Activated T-helper 2 cell treated with anti-CD3 and anti-CD28 coated beads, Interferon-gamma antibody, Interleukin-2, Interleukin-4, amounts not matched to agents 10 μg/mL and 5 μg/mL and 100 μg/mL, durations not matched to agents 14 hours and 24 hours and 36 hours (primary cell): ENCODE measurements at regions not wholly inside any gene's neighbourhood (a gene's known extent, or its start where the extent isn't known, plus 50 kb on each side); places are given as distances from the start of the nearest gene placed in this dataset.

Source experiments
- DNase-seq: peaks from one replicate; pipeline ENCODE4 v3.0.0; 2021; ENCODE audit warnings: low spot score
- H3K27ac Mint-ChIP-seq: one replicate; pipeline ENCODE4 v1.8.0; 2021; ENCODE audit warnings: mixed read lengths
- H3K27me3 Mint-ChIP-seq: one replicate; pipeline ENCODE4 v1.8.0; 2021; ENCODE audit warnings: low read depth, mixed read lengths
- H3K36me3 Mint-ChIP-seq: one replicate; pipeline ENCODE4 v1.8.0; 2021; ENCODE audit warnings: low read depth, mixed read lengths
- H3K4me1 Mint-ChIP-seq: one replicate; pipeline ENCODE4 v1.8.0; 2021; ENCODE audit warnings: low read depth, mixed read lengths
- H3K4me3 Mint-ChIP-seq: one replicate; pipeline ENCODE4 v1.8.0; 2021; ENCODE audit warnings: low read depth, mild to moderate bottlenecking, moderate library complexity, mixed read lengths
- H3K9me3 Mint-ChIP-seq: one replicate; pipeline ENCODE4 v1.8.0; 2021; ENCODE audit warnings: mixed read lengths
- intact Hi-C: fragments of 100-400 bp; cut with micrococcal nuclease; formaldehyde crosslinking; loops from one replicate; pipeline ENCODE4 v1.15.1; 2023

GRCh38 chrX:134747006-134747405 lies 50.0 kb downstream of the PABIR2 start:
- Mint-ChIP-seq H3K27ac (no peak overlapping the region), H3K27me3 (peaks cover 15% of the 10 kb centered on the region)
- intact Hi-C loops = no loop called here

DNA sequence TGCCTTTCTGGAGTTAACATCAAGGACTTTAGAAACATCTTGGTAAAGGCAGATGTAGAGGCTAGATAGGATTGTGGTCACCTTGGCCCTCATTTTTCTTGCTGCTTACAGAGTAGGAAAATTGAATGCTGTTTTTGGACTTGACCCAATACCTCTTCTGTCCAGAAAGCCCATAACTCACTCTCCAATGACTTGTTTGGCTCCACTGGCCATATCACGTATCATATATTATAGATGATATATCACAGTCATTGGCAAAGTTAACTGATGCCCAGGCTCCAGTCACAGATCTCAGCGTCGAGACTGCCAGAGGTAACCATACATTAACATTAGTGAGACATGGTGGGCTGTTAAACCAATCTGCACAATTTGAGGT lies 50.6 kb downstream of the PABIR2 start:
- peaks cover 10% of the 10 kb centered on the region for H3K27me3 Mint-ChIP-seq
- DNase-seq = no peak
- no peak overlapping the region for H3K27ac Mint-ChIP-seq
- intact Hi-C loops = no loop called here
- no peak overlapping the region for H3K4me3 Mint-ChIP-seq
- H3K36me3 Mint-ChIP-seq = no peaks in the 10 kb centered on the region
- H3K9me3 Mint-ChIP-seq = no peaks in the 10 kb centered on the region
- H3K4me1 Mint-ChIP-seq = no peaks in the 10 kb centered on the region

More at GRCh38 chrX:134747006-134747405, 50.0 kb downstream of the PABIR2 start:
- Mint-ChIP-seq H3K4me1 (no peaks in the 10 kb centered on the region), H3K9me3 (no peaks in the 10 kb centered on the region), H3K4me3 (no peak overlapping the region), H3K36me3 (no peaks in the 10 kb centered on the region)
- DNase-seq = no peak

DNA sequence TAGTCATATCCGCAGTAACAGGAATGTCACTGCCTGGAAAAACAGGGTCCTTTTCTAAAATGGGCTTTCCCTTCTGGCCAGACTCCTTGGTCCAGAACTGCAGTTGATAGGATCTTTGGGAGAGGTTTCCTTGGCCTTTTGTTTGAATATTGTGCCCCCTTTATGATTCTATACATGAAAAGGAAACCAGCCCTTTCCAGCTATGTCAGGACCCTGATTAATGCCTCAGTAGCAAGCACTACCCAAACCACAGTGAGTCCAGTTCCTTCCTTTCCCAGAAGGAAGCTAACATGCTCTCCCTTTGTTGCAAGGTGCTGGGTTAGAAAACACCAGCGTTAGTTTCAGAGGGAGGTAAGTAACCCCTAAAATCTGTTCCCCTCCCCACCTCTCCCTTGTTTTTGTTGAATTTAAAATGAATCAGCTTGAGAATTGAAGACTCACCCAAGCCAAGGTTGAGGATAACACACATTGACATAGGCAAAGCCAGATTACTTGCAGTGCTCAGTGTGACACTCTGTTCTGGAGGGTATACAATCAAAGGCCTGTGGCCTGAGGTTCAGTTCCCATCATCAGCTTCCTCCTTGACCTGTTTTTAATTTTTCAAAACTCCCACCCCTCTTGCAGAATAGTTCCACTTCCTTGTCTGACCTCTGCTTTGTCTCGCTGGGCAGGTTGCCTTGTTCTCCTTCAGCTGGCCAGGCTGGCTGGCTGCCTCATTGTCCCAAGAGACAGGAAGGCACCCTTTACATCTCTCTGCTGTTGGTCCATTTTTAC lies 51.2 kb downstream of the PABIR2 start:
- H3K36me3 Mint-ChIP-seq = no peaks in the 10 kb centered on the region
- peaks cover 8% of the 10 kb centered on the region for H3K27me3 Mint-ChIP-seq
- DNase-seq = no peak
- H3K4me1 Mint-ChIP-seq = no peaks in the 10 kb centered on the region
- intact Hi-C loops = no loop called here
- H3K27ac Mint-ChIP-seq = no peak overlapping the region
- H3K9me3 Mint-ChIP-seq = no peaks in the 10 kb centered on the region
- H3K4me3 Mint-ChIP-seq = no peak overlapping the region

- Mint-ChIP-seq H3K36me3 (no peaks in the 10 kb centered on the region), H3K4me3 (no peak overlapping the region), H3K27me3 (peaks cover under 1% of the 10 kb centered on the region), H3K9me3 (no peaks in the 10 kb centered on the region), H3K27ac (no peak overlapping the region), H3K4me1 (no peaks in the 10 kb centered on the region)
- intact Hi-C loops = no loop called here
- DNase-seq = no peak
Observed at GRCh38 chrX:134743091-134743490, 53.9 kb downstream of the PABIR2 start.

DNA sequence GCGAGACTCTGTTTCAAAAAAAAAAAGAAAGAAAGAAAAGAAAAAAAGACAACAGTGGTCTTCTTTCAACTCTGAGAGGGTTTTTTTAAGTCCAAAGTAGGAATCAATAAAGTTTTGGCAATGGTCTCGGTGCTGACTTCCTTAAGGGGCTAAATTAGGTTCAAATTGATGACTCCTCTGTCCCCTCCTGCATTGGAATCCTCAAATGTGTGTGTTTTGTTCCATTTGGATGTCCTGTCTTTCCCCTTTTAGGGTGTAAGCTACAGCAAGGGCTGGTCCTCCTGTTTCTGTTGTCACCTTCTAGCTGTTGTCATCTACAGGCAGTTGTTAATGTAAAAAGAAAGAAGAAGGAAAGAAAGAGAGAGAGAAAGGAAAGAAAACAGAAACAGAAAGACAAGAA lies 54.4 kb downstream of the PABIR2 start:
- intact Hi-C loops = no loop called here
- H3K27me3 Mint-ChIP-seq = peaks cover 5% of the 10 kb centered on the region

DNA sequence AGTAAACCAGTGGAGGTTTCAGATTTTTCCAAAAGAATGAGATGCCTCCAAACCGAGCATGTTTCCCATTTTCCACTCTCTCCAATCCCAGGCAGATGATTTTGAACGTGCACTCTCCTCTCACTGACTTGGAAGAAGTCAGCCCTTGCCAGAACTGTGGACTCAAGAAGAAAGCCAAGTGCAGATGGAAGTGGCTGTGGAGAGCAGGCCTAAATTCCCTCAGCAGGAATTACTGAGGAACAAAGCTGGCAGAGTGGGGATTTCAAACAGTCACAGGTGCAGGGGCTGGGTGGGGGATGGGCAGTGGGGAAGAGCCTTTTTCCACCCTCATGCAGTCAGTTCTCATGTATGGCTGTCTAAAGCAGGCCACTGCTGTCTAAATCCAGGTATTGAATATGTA lies 55.3 kb downstream of the PABIR2 start:
- Mint-ChIP-seq H3K4me1 (no peaks in the 10 kb centered on the region), H3K9me3 (no peaks in the 10 kb centered on the region), H3K36me3 (no peaks in the 10 kb centered on the region), H3K27me3 (peaks cover 5% of the 10 kb centered on the region), H3K27ac (no peak overlapping the region), H3K4me3 (no peak overlapping the region)
- DNase-seq = no peak
- intact Hi-C loops = no loop called here

More for the DNA sequence above, 54.4 kb downstream of the PABIR2 start:
- Mint-ChIP-seq H3K9me3 (no peaks in the 10 kb centered on the region), H3K27ac (no peak overlapping the region), H3K4me1 (no peaks in the 10 kb centered on the region), H3K4me3 (no peak overlapping the region), H3K36me3 (no peaks in the 10 kb centered on the region)
- no peak for DNase-seq

GRCh38 chrX:134738986-134739740 lies 57.8 kb downstream of the PABIR2 start:
- H3K36me3 Mint-ChIP-seq = no peaks in the 10 kb centered on the region

GRCh38 chrX:134738445-134738844 lies 58.6 kb downstream of the PABIR2 start:
- intact Hi-C loops = no loop called here
- H3K9me3 Mint-ChIP-seq = no peaks in the 10 kb centered on the region
- no peaks in the 10 kb centered on the region for H3K4me1 Mint-ChIP-seq
- no peak for DNase-seq
- H3K36me3 Mint-ChIP-seq = no peaks in the 10 kb centered on the region
- H3K4me3 Mint-ChIP-seq = no peak overlapping the region
- no peak overlapping the region for H3K27ac Mint-ChIP-seq
- H3K27me3 Mint-ChIP-seq = peaks cover 5% of the 10 kb centered on the region

More at GRCh38 chrX:134738986-134739740, 57.8 kb downstream of the PABIR2 start:
- H3K9me3 Mint-ChIP-seq = no peaks in the 10 kb centered on the region
- no peak for DNase-seq
- peaks cover 5% of the 10 kb centered on the region for H3K27me3 Mint-ChIP-seq
- intact Hi-C loops = no loop called here
- no peak overlapping the region for H3K4me3 Mint-ChIP-seq
- no peaks in the 10 kb centered on the region for H3K4me1 Mint-ChIP-seq
- H3K27ac Mint-ChIP-seq = no peak overlapping the region

GRCh38 chrX:134737721-134738369 lies 59.2 kb downstream of the PABIR2 start:
- no peak overlapping the region for H3K4me3 Mint-ChIP-seq
- no peak overlapping the region for H3K27ac Mint-ChIP-seq
- no peaks in the 10 kb centered on the region for H3K4me1 Mint-ChIP-seq
- intact Hi-C loops = no loop called here
- H3K9me3 Mint-ChIP-seq = no peaks in the 10 kb centered on the region
- peaks cover 5% of the 10 kb centered on the region for H3K27me3 Mint-ChIP-seq
- no peaks in the 10 kb centered on the region for H3K36me3 Mint-ChIP-seq
- DNase-seq = no peak

DNA sequence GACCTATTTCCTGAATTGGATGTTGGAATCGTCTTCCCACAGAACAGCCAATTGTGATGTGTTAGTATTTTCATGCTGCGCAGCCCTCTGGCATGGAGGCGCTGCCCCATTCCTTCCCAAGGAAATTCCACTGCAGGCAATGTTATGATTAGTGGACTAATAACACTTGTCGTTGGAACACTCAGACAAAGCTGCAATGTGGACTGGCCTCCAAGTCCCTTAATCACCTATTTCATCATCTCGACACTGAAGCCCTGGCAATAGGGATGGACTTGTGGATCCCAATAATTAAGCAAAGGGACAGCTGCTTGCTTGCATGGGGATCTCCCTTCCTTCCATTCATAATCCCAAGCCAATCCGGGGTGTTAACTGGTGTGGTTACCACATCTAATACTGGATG lies 59.9 kb downstream of the PABIR2 start:
- Mint-ChIP-seq H3K4me3 (no peak overlapping the region), H3K27me3 (peaks cover 5% of the 10 kb centered on the region)
- intact Hi-C loops = no loop called here

DNA sequence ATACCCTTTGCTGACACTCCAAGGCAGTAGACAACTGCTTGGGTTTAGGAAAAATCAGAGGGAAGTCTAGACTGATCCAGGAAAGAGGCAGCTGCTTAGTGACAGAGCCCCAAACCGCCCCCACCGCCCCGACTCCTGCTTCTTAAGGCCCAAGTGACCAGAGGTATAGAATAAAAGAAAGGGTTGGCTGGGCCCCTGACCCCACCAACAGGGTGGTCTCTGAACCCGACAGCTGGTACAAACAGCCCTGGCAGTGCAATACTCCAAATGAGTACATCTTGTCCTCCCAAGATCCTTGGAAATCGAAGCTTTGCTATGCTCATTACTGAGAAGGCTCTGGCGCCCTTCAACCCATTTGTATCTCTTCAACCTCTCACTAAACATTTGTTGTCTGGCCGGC lies 60.6 kb downstream of the PABIR2 start:
- Mint-ChIP-seq H3K27me3 (peaks cover 5% of the 10 kb centered on the region), H3K4me3 (no peak overlapping the region), H3K27ac (no peak overlapping the region), H3K4me1 (no peaks in the 10 kb centered on the region), H3K9me3 (no peaks in the 10 kb centered on the region), H3K36me3 (no peaks in the 10 kb centered on the region)
- DNase-seq = no peak
- intact Hi-C loops = no loop called here

More for the DNA sequence above, 59.9 kb downstream of the PABIR2 start:
- Mint-ChIP-seq H3K9me3 (no peaks in the 10 kb centered on the region), H3K27ac (no peak overlapping the region), H3K36me3 (no peaks in the 10 kb centered on the region), H3K4me1 (no peaks in the 10 kb centered on the region)
- no peak for DNase-seq

DNA sequence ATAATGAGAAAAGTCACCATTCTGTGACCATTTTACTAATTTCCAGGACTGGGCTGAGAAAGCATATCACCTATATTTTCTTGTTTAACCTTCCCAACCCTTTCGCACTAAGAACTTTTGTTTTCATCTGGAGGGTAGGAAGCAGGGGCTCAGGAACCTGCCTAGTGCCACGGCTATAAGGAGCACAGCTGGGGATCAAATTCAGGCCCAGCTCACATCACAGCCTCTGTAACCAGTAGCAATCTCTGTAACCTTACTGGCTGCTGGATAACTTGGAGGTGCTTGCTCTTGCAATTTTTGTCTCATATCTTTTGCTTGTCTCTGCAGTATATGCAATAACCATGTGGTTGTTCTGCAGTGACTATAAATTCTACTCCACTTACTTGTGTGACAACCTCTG lies 62.0 kb downstream of the PABIR2 start:
- Mint-ChIP-seq H3K27ac (no peak overlapping the region), H3K4me3 (no peak overlapping the region), H3K4me1 (no peaks in the 10 kb centered on the region), H3K36me3 (no peaks in the 10 kb centered on the region), H3K27me3 (peaks cover 5% of the 10 kb centered on the region), H3K9me3 (no peaks in the 10 kb centered on the region)
- DNase-seq = no peak
- intact Hi-C loops = no loop called here

- Mint-ChIP-seq H3K27me3 (peaks cover 5% of the 10 kb centered on the region), H3K9me3 (no peaks in the 10 kb centered on the region)
- intact Hi-C loops = no loop called here
Observed at GRCh38 chrX:134734466-134734952, 62.5 kb downstream of the PABIR2 start.

More at GRCh38 chrX:134734466-134734952, 62.5 kb downstream of the PABIR2 start:
- Mint-ChIP-seq H3K27ac (no peak overlapping the region), H3K36me3 (no peaks in the 10 kb centered on the region), H3K4me1 (no peaks in the 10 kb centered on the region), H3K4me3 (no peak overlapping the region)
- no peak for DNase-seq
